Glomerular visceral epithelial cell (primary cell): ENCODE measurements at regions not wholly inside any gene's neighbourhood (a gene's known extent, or its start where the extent isn't known, plus 50 kb on each side); places are given as distances from the start of the nearest gene placed in this dataset.
"Not testable (repeated sequence)": the region's sequence is repeated elsewhere in the genome, so short reads cannot be mapped to it uniquely, and the experiment has no call there.

Experiments used
- DNase-seq: peaks from one replicate; pipeline ENCODE4 v3.0.0-alpha.2; 2016; ENCODE audit errors: extremely low spot score

DNA sequence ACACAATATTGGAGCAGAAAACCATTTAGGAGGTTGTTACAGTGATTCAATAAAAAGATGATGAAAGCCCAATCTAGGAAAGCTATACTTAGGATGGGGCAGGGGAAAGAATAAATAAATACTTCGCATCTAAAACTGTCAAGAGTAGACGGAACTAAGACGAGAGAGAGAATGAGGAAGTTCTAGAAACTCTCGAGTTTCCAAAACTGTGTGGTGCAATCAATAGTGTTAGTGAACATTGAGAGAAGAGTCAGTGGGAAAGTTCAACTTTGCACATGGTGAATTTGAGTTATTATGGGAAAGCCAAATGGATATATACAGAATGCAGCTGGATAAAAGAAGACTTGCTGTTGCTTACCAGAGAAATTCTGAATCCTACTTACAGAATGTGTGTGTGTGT, 133.8 kb upstream of the MEOX2 start:
- no peak for DNase-seq

DNA sequence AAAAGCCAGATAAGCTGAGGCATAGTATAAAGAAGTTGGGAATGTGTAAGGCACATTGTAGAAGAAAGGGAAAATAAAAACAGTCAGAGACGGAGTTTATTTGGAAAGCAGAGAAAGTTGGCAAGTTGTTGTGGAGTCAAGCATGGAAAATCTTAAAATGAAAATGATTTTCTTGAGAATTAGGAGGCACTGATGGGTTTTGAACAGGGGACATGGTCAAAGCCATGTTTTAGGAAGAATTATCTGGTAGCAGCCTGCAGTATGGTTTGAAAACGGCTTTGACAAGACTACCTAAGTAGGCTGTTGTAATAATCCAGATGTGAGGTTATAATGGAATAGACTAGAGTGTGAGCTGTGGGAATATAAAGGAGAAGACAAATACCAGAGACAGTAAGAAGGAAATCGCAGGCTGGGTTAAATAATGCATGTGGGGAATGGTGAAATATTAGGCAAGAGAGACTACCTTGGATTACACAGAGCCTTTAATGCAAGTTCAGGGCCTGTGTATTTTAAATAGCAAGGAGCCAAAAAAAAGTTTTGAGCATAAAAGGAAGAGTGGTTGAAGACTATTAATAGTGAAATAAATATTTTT, 130.4 kb upstream of the MEOX2 start:
- no peak for DNase-seq

DNA sequence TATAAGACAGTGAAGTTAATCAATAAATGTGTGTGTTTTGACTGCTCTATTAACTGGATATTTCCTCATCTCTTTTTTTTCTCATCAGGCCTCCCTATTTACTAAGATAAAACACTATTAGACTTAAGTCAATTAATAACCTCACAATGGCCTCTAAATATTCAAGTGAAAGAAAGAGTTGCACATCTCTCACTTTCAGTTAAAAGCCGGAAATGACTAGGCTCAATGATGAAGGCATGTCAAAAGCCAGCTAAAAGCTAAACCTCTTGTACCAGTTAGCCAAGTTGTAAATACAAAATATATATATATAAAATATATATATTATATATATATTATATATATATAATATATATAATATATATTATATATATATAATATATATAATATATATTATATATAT, 127.0 kb upstream of the MEOX2 start:
- no peak for DNase-seq

DNA sequence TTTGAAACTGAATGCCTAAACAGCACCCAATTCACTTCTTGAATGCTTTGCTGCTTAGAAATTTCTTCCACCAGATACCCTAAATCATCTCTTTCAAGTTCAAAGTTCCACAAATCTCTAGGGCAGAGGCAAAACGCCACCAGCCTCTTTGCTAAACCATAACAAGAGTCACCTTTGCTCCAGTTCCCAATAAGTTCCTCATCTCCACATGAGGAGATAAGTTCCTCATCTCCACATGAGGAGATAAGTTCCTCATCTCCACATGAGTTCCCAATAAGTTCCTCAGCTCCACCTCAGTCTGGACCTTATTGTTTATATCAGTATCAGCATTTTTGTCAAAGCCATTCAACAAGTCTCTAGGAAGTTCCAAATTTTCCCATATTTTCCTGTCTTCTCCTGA, 123.9 kb upstream of the MEOX2 start:
- DNase-seq = not testable (repeated sequence)

DNA sequence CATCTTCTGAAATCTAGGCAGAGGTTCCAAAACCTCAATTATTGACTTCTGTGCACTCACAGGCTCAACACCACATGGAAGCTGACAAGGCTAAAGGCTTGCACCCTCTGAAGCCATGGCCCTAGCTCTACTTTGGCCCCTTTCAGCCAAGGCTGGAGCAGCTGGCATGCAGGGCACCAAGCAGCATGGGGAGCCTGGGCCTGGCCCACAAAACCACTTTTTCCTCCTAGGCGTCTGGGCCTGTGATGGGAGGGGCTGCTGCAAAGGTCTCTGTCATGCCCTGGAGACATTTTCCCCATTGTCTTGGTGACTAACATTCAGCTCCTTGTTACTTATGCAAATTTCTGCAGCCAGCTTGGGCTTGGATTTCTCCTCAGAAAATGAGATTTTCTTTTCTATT, 123.5 kb upstream of the MEOX2 start:
- not testable (repeated sequence) for DNase-seq

DNA sequence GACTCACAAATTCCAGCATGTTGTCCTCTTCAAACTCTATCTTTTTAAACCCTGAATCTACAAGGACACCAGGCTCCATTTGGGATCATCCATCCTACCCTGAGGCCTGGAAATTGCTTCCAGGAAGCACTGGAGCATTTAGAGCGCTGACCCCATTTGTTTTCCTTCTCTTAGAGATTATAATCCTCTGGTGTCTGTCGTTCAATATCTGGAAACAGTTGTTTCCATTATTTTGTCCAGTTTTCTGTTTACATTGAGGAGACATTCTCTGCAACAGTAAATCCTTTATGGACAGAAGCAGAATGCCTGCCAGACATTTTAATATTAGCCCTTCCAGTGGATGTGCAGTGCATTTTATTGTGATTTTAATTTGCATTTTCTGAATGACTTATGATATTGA, 119.4 kb upstream of the MEOX2 start:
- no peak for DNase-seq

DNA sequence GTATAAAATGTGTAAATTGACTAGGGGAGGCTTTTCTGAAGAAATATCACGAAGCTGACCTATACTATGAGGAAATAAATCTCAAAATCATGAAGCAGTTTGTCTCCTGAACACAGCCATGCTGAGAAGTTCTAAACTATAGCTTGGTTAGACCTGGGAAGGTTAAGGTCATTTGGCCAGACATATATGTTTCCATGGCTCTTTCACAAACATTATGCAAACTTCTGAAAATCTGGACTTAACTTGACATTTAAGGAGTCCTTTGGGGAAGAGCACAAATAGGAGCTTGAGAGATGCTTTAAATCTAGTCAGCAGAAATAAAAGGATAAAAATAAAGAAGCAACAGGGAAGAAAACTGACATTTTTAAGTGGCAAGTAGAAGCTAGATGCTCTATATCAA, 115.9 kb upstream of the MEOX2 start:
- peak; percentile 2 for DNase-seq

DNA sequence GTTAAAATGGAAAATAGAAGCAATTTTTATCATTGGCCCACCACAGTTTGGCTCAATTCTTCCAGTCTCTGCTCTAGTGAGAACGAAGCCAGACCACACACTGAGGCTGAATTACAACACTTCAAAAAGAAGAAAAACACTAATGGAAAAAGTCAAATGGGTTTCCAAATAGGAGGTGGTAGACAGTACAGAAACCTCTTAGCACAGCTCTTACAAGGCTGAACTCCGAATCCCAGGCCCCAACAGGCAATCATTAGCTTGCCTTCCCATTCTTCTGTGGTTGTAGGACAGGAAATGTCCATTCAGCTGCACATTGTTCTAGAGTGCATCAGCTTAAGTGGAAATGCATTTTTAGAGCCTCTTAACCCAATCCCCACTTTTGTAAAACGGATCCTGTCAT, 115.1 kb upstream of the MEOX2 start:
- DNase-seq = peak; percentile 84

DNA sequence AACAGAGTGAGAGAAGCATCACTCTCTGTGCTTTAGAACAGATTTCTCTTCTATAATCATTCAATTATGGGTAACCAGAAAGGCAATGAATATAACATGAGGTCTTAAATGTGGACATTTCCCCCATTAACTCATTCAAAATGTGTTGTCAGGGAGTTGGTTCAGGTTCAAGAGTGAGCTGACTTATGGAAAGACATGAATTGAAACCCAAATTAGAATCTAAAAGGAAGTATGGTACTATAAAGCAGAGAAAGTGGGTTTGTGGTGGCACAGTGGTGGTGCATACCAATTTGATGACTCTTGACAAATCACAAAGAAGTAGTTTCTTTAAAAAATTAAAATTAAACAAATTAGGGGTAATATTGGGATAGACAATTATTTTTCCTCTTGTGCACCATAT, 114.6 kb upstream of the MEOX2 start:
- peak; percentile 40 for DNase-seq

DNA sequence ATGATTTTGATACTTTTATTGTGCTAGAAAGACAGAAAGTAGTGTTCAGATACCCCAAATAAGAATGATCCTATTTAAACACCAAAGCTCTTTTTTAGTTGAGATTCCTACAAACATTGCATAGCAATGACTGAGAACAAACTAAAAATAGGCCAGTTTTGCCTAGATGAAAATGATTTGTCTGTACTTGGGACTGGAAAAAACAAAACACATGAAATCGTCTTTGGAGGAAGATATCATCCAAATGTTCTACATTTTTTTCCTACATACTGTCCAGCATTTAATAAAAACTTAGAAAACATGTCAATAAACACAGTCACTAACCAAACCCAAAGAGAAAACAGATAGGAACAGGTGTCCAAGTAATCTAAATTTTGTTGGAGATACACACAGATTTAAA, 111.6 kb upstream of the MEOX2 start:
- no peak for DNase-seq

DNA sequence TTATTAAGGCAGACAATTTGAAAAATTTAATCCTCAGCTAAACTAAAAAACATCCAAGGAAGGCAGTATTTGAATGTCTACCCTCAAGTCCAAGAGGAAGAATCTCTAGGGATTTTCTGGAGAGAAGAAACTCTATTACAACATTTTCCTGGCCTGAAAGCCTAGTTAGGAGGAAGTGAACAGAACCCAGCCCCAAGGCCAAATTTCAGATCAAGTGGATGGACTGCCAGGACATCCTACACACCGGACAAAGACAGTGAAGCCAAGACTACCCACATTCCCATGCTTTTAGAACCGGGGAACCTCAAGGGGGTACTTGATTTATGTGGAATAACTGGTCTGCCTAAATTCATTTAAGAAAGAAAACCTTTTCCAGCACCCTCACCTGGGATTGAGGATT, 108.9 kb upstream of the MEOX2 start:
- DNase-seq = no peak

DNA sequence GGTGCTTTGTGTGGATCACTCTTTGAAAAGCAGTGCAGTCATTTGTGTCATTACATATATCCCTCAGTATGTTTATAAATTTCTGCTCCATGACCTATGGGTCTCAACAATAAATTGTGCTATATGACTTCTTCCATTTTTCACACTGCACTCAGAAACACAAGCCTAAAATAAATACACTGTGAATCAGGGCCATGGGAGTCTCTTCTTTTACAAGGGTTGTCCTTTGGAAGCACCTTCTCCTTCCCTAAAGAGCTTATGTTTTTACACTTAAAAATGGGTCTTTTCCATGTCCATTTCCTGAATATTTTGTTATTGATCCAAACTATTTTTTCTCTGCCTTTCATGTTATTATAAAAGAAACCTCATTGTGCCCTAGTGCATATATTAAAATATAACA, 108.3 kb upstream of the MEOX2 start:
- DNase-seq = no peak

DNA sequence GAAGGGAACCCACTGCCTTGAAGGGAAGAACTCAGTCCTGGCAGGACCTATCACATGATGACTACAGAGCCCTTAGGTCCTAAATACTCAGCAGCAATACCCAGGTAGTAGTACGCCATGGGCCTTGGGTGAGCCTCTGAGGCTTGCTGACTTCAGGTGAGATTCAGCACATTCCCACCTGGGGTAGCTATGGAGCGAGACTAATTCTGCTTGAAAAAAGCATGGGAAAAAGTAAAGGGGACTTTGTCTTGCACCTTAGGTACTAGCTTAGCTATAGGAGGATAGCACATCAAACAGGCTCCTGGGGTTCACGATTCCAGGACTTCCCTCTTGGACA, 98.2 kb upstream of the MEOX2 start:
- DNase-seq = no peak

DNA sequence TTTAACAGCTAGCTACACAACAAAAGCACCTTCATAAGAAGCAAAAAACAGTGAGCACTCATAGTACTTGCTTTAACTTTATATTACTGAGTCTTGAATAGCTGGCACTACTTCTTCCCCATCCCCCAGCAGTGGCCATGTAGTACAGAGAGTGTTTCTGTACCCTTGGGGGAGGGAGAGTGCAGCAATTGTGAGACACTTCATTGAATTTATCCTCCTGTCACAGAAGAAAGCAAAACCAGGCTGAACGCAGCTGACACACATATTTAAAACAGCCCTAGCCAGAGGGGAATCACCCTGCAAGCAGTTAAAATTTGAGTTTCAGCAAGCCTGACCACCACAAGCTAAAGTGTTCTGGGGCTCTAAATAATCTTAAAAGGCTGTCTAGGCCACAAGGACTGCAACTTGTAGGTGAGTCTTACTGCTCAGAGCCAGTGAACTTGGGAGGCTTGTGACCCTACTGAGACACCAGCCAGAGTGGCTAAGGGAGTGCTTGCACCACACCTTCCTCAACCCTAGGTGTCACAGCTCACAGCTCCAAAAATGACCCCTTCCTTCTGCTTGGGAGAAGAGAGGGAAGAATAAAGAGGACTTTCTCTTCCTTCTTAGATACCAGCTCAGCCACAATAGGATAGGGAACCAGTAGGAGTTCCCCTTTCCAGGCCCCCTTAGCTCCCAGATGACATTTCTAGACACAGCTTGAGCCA, 97.7 kb upstream of the MEOX2 start:
- DNase-seq = no peak

DNA sequence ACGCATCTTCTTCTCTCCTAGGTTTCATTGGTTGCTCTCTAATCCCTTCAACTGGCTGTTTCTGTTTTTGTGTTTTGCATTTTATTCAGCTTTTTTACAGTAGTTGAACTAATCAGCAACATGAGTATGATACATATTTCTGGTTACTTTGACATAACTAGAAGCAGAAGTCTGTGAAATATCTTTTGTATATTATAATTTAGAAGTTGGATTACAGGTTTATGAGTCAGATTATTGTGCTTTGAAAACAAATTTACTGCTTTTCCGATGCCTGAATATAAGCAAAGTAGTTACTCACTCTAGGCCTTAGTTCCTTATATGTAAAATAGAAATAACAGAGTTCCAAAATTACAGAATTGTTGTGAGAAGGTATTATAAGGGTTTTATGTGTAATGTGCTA, 96.2 kb upstream of the MEOX2 start:
- DNase-seq = no peak

DNA sequence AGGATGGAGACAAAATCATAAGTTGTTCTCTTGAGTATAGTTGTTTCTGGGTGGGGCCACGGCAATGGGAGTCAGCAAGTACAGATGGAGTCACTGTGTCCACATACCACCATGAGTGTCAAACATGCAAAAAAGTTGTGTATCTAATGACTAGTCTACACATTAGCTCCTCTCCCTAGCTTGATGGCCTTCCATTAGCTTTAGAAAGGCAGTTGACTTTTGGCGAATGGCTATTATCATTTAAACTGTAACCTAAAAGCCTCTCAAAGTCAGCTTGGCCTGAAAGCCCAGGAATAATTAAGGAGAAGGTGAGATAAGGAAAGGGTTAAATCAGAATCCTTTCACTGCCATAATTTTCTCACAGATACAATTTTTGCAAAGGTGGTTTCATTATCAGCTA, 95.5 kb upstream of the MEOX2 start:
- no peak for DNase-seq

DNA sequence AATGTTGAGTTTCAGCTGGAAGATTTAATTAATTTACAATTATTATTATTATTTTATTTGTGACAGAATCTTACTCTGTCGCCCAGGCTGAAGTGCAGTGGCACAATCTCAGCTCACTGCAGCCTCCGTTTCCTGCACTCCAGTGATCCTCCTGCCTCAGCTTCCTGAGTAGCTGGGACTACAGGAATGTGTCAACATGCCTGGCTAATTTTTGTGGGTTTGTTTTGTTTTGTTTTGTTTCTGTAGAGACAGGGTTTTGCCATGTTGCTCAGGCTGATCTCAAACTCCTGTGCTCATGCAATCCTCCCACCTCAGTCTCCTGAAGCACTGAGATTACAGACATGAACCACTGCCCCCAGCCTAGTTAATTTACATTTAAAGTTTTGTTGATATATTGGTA, 93.8 kb upstream of the MEOX2 start:
- peak; percentile 60 for DNase-seq

DNA sequence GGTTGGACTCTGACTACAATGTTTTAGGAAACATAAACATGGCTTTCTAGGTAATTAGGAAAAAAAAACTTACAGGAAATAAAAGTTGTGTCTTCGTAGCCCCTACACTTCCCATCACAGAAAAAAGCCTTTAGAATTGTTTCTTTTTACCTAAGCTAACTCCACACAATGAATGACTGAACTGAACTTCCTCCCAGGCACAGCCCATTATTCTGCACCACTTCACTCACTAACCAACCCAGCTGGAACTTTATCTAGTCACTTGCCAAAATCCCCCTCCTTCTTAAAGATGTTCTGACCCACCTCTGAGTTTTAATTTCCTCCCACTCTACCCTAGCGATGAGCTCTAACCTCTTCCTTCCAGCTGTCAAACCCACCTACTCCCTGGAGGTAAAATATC, 91.7 kb upstream of the MEOX2 start:
- no peak for DNase-seq

DNA sequence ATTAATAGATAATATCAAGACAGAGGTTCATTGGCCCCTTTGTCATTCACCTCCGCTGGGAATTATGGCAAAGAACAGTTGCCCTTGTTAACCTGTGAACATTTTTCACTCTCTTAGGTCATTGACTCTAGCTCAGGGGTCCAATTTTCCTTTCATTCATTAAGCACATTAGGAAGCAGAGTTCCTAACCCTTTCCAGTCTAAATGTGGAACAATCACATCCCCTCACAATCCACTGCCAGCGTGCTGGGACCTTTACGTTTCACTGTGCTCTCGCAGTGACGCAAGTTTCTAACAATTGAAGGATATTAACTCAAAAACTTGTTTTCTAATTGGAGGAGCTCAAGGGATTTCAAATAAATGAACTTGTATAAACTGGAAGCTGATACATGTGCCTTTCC, 79.3 kb upstream of the MEOX2 start:
- no peak for DNase-seq

DNA sequence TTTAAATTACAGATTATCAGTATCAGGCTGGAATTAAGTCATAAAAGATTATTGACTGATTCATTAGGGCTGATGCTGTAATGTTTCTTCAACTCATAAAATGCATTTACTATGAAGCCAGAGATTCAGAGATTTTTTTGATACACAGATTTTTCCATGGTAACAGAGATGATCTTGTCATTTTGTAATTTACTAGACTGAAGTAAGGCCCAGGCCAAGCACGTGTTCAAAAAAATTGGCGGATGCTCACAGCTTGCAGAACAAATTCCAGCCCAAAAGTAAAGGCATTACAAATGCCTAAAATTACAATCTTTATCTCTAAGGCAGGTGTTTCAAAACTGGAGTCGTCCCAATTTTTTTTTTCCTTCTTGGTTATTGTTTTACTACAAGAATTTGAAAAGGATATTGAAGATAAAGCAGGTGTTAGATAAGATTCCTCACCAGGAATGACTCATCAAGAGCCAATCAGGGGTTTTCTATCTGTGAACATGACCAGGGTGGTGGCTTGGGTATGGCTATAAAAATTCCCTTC, 78.4 kb upstream of the MEOX2 start:
- DNase-seq = no peak

DNA sequence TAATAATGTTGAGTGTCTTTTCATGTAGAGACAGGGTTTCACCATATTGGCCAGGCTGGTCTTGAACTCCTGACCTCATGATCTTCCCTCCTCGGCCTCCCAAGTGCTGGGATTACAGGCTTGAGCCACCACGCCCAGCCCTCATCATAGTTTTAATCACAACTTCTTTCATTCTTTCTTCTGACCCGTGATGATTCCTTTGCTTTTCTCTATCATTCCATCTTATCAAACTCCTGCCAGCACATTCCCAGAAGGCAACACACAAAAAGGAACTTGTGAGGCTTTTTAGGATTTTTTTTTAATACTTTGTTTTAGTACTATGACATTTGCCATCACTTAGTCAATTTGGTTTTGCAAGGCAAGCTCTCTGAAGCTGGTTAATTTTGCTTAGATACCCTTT, 77.5 kb upstream of the MEOX2 start:
- DNase-seq = no peak

DNA sequence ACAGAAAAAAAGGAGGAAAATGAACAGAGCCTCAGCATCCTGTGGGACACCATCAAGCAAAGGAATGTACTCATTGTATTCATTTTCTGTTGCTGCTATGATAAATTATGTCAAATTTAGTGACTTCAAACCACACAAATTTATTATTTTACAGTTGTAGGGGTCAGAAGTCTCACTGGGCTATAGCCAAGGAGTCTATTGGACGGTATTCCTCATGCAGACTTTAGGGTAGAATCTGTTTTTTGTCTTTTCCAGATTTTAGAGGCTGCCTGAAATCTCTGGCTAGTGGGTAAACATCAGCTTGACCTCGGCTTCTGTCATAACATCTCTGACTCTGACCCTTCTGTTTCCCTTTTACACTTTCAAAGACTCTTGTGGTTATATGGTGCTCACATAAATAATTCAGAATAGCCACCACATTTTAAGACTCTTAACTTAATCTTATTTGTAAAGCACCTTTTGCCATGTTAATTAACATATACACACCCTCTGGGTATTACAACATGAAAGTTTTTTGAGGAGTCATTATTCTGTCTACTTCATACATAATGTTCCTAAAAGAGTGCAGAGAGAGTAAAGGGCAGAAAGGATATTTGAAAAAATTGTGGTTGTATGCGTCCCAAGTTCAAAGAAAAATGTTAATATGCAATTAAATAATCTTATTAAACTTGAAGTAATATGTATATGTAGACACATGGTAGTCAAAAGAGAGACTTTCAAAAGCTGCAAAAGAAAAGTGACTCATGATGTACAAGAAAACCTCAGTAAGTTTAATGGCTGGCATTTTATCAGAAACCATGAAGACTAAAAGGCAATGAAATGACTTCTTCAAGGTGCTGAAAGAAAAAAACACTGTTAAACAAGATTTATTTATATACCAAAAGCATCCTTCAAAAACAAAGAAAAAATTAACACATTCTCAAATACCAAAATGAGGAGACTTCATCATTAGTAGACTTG, 70.8 kb upstream of the MEOX2 start:
- DNase-seq = no peak

DNA sequence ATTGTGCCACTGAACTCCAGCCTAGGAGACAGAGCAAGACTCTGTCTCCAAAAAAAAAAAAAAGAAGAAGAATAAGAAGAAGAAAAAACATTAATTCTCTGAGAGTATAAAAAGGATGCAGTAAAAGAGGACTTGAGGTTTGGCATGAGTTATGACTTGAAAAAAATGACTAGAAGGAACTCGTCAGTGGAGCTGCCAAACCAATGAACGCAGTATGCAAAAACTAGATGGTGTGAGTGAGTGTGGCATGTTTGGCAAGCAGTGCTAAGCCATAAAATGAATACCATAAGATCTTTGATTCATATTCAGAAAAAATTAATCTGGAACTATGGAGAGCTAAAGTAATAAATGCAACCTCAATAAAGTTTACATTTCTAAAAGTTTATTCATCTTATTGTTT, 68.6 kb upstream of the MEOX2 start:
- no peak for DNase-seq
